COLO668 (cell line): ENCODE measurements at regions not wholly inside any gene's neighbourhood (a gene's known extent, or its start where the extent isn't known, plus 50 kb on each side); places are given as distances from the start of the nearest gene placed in this dataset.
"Not testable (repeated sequence)": the region's sequence is repeated elsewhere in the genome, so short reads cannot be mapped to it uniquely, and the experiment has no call there.

Source experiments
- DNase-seq: peaks from one replicate; lab custom pipeline; 2025; ENCODE audit not compliant: unreplicated experiment; lab: John Stamatoyannopoulos, UW

GRCh38 chr4:120636120-120636630, 286.4 kb downstream of the PRDM5 start:
- DNase-seq: no peak

DNA sequence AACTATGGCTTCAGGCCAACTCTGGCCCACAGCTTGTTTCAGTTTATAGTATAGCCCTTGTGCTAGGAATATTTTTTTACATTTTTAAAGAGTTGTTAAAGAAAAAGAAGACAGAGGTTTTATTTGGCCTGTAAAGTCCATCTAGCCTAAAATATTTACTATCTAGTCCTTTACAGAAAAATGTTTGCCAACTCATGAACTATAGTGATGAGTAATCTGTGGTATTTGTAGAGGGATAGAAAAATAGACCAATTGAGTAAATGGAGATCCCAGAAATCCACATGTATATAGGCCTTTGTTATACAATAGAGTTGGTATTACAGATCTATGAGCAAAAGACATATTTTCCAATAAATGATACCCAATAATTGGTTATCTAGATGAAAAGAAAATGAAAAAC, 288.7 kb downstream of the PRDM5 start:
- no peak for DNase-seq

- DNase-seq: no peak
Observed at GRCh38 chr4:120630427-120630826, 292.1 kb downstream of the PRDM5 start.

GRCh38 chr4:120629546-120630108, 292.9 kb downstream of the PRDM5 start:
- no peak for DNase-seq

DNA sequence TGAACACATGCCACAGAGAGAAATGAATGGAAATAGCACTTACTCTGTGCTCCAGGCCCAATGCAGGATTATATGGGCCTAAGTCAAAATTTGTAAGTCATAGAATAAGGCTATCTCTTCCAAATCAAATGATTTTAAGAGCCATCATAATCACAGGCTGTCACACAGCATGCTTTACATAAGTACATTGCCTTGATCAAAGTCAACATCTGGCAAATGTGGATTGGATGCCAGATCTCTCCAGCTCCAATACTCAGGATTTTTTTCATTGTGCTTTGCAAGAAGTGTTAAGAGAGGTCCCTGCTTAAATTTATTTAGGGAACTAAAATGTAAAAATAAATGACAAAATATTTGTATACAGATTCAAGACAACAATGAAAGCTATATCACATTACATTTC, 299.9 kb downstream of the PRDM5 start:
- DNase-seq: no peak

DNA sequence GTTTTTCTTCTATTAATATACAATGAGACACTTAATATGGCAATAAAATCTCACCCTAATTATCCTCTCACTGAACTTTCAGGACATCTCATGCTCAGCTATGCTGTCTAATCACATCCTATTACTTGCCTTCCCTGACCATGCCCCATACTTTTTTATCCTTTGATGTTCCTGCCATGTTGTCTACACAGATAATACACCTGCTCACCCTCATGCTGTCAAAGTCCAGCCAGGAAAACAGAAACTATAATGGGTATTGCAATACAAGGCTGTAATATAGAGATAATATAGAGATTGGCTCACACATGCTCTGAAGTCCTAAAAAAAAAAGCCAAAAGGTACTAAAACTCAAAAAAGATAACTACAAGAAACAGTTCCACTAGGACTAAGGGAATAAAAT, 305.4 kb downstream of the PRDM5 start:
- DNase-seq: no peak

DNA sequence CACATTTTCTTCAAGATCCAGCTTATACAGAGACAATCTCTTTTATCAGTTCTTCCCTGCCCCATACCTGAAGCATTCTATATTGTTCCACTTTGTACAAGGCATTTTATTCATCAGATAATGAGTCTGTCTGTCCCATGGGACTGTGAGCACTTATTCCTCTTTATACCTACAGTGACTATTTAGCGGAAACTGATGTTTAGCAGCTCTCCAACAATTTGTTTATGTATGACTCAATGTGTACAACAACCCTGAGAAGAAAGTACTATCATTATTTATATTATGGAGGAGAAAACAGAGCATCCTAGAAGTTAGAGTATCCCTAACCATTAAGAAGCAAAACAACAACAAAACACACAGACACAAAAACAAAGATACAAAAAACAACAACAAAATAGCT, 306.5 kb downstream of the PRDM5 start:
- DNase-seq: no peak

DNA sequence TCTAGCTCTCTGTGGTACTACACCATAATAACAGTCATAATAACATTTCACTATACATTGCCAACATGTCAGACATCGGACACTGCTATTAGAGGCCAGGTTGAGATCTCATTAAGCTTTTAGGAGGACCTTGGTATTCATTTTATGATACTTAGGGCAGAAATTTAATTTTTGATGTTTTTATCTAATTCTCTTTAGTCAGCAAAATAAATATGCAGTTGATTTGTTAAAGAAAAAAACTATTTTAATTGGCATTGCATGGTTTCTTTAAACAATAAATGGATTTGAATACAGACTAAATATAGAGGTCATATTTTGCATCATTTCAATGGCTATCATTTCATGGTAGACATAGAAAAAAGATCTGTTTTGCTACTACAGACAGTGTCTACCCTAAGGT, 308.7 kb downstream of the PRDM5 start:
- no peak for DNase-seq

DNA sequence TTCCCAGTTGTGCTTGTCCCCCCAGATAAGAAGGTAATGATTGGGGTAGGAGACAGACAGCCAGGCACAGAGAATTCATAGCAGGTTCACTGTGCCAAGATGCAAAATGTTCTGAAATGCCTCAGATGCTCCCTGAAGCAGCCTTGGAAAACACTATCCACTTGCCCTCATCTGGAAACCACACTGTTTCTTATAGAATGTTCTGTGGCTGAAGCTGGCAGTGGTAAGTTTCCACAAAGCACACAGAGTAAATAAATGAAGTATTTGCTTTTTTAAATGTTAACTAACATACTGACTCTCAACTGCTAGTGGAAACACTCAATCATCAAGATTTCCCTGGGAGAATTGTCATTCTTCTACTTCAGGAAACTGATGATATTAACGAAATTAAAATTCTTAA, 311.4 kb downstream of the PRDM5 start:
- no peak for DNase-seq

GRCh38 chr4:120591038-120591437, 331.5 kb downstream of the PRDM5 start:
- no peak for DNase-seq

DNA sequence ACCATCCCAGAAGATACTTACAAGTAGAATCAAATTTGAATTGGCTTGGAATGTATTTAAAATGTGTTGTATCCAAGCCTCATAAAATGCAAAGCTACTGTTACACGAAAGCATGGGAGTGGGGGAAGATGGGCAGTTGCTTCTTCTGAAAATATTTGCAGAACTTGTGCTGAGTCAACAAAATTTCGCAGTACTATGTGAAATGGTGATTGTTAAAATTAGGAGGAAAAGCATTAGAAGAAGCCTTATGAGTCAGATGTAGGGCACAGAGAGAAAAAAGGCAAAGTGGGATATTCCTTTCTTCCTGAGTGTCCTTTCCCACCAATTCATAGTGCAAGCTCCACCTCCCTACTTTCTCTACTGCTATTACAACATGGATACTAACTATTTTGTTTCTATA, 332.7 kb downstream of the PRDM5 start:
- no peak for DNase-seq

DNA sequence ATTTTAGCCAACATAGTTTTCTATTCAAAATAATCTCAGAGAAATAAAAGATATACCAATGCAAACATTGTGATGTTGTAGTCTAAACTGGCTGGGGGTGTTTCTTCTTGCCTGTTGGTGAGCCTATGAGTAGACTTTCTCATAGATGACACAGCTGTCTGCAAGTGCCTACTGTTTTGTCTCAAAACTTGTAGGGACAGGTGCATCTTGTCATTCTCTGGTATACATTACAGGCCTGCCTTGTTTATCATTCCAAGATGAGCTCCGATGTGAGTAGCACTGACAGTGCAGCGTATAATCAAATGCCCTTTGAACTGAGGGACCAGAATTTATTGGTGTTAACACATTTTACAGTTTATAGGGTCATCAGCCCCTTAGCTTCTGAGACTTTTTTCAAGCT, 353.8 kb downstream of the PRDM5 start:
- DNase-seq: peak; percentile 16

- no peak for DNase-seq
Observed at GRCh38 chr4:120561648-120562047, 360.9 kb downstream of the PRDM5 start.

DNA sequence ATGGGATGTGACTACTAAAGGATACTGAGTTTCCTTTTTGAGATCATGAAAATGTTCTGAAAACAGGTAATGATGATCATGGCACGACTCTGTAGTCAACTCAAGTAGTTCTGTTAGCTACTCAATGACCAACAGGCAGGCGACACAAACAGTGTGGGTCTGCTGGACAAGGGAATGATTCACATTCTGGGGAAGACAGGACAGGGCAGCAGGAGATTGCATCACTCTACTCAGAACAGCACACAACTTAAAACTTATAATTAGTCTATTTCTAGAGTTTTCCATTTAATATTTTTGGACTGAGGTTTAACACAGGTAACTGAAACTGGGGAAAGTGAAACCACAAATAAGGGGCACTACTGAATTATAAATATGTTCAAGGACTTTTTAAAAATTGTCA, 365.2 kb downstream of the PRDM5 start:
- DNase-seq: no peak

DNA sequence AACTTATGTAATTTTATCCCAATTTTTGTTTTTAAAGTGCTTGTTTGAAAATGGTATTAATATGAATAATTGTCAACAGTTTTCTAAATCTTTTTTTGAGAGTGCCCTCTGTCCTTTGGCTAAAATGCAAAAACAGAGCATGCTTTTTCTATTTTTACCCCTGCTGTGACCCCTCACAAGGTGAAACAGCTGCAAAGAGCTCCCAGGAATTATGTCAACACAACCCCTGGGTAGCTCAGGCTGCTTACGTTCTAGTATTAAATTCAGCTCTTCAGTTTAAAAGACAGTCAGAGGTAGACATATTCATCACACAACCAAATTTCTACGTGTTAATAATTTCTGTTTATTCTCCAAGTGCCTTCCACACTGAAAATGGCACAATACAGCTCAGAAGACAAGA, 367.5 kb downstream of the PRDM5 start:
- no peak for DNase-seq

DNA sequence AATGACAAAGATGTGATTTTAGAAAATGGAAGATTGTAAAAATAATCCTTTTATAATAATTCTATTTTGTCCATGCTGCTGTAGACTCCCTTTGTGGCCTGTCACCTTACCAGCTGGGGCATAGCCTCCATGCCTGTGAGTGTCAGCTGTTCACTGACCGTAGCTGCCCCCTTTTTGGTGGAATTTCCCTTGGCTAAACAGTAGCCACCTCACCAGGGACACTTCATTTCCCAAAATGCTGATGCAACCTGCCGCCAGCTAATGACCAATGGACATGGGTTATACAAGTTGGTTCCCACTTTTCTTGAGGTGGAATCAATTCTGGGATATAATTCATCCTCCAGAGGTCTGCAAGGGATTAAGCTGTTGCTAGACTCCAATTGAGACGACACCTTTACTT, 368.4 kb downstream of the PRDM5 start:
- no peak for DNase-seq

DNA sequence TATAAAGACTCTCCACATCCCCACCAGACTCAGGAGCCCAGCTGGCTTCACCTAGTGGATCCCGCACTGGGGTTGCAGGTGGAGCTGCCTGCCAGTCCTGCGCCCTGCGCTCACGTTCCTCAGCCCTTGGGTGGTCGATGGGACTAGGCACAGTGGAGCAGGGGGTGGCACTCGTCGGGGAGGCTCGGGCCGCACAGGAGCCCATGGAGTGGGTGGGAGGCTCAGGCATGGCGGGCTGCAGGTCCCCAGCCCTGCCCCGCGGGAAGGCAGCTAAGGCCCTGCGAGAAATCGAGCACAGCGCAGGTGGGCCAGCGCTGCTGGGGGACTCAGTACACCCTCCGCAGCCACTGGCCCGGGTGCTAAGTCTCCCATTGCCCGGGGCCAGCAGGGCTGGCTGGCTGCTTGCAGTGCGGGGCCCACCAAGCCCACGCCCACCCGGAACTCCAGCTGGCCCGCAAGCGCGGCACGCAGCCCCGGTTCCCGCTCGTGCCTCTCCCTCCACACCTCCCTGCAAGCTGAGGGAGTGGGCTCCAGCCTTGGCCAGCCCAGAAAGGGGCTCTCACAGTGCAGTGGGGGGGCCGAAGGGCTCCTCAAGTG, 371.8 kb downstream of the PRDM5 start:
- not testable (repeated sequence) for DNase-seq

GRCh38 chr4:120549011-120549570, 373.4 kb downstream of the PRDM5 start:
- DNase-seq: no peak

DNA sequence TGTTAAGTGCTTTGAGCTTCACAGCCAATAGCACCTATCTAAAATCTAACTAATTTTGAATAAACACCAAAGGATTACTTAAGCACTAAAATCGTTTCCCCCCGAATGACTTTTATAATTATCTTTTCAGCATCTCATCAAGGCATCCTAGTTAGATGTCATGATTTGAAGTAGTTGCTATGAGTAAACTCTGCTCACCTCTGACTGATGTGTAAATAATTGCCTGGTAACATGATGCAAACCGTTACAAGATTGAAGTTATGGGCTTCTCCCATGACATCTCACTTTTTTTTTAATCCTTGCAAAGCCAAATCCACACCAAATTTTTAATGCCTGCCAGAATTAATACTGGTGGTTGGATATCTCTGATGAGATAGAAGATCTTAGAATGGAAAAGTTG, 377.1 kb downstream of the PRDM5 start:
- DNase-seq: no peak

DNA sequence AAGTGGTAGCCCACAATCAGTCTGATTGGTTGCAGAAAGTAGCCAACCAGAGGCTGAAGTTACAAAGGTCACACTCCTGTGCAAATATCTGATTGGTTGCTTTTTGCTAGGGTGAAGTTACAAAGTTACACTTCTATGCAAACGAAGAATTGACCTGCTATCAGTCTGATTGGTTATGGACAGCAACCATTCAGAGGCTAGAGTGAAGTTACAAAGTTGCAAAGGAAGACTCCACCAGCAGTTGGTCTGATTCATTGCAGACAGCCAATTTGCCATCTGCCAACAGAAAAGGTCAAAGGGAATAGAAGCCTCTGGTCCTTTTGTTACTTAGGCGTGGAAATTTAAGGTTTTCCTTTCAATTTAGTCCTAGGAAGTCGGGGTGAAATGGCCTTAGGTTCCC, 377.7 kb downstream of the PRDM5 start:
- no peak for DNase-seq

DNA sequence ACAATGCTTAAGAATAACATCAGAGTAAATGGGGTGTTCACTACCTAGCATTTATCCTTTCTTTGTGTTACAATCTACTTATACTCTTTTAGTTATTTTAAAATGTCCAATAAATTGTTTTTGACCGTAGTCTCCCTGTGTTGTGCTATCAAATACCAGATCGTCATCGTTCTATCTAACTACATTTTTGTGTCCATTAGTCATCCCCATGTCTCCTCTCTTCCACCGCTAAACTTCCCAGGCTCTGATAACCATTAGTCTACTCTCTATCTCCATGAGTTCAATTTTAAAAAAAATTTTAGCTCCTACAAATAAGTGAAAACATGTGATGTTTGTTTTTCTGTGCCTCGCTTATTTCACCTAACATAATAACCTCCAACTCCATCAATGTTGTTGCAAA, 381.9 kb downstream of the PRDM5 start:
- no peak for DNase-seq

- no peak for DNase-seq
Observed at GRCh38 chr4:120536884-120537283, 385.6 kb downstream of the PRDM5 start.

DNA sequence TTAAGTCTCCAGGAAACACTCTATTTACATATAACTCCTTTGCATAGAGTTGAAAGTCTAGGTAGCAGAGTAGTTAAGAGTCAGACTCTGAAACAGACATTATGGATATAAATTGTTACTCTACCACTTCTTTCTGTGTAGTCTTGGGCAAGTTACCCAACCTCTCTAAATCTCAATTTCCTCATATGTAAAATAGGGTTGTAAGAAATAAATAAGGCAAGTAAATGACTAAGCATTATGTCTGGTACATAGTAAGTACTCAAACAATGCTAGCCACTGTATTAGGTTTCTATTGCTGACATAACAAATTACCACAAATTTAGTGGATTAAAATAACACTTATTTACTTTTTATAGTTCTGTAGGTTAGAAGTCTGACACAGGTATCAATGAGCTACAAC, 394.1 kb downstream of the PRDM5 start:
- DNase-seq: no peak
